GM12865 (cell line): ENCODE measurements at regions not wholly inside any gene's neighbourhood (a gene's known extent, or its start where the extent isn't known, plus 50 kb on each side); places are given as distances from the start of the nearest gene placed in this dataset.

Experiments
- DNase-seq: peaks from one replicate; pipeline ENCODE4 v3.0.0; 2010; ENCODE audit warnings: low read depth
- H3K4me3 ChIP-seq: 2 replicates; pipeline ENCODE4 v1.5.1; 2011; ENCODE audit warnings: mild to moderate bottlenecking, low read depth, low read length, control low read depth
- TF ChIP-seq, protein P1 (sequence below): IDR thresholded peaks from 2 replicates; pipeline ENCODE4 v1.5.1; 2011; ENCODE audit warnings: low read length, control low read depth, low read depth, inconsistent platforms; ENCODE audit not compliant: insufficient read depth; ENCODE audit errors: missing control alignments

GRCh38 chr15:91789136-91789535 lies 64.4 kb upstream of the SLCO3A1 start:
- H3K4me3 ChIP-seq, result no peak overlapping the region
- DNase-seq, result no peak
- TF ChIP-seq, protein P1, sequence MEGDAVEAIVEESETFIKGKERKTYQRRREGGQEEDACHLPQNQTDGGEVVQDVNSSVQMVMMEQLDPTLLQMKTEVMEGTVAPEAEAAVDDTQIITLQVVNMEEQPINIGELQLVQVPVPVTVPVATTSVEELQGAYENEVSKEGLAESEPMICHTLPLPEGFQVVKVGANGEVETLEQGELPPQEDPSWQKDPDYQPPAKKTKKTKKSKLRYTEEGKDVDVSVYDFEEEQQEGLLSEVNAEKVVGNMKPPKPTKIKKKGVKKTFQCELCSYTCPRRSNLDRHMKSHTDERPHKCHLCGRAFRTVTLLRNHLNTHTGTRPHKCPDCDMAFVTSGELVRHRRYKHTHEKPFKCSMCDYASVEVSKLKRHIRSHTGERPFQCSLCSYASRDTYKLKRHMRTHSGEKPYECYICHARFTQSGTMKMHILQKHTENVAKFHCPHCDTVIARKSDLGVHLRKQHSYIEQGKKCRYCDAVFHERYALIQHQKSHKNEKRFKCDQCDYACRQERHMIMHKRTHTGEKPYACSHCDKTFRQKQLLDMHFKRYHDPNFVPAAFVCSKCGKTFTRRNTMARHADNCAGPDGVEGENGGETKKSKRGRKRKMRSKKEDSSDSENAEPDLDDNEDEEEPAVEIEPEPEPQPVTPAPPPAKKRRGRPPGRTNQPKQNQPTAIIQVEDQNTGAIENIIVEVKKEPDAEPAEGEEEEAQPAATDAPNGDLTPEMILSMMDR, result no peak

- H3K4me3 ChIP-seq, result no peak overlapping the region
- TF ChIP-seq, protein P1, result no peak
- no peak for DNase-seq
Measured at GRCh38 chr15:91790836-91791235, 62.7 kb upstream of the SLCO3A1 start.

DNA sequence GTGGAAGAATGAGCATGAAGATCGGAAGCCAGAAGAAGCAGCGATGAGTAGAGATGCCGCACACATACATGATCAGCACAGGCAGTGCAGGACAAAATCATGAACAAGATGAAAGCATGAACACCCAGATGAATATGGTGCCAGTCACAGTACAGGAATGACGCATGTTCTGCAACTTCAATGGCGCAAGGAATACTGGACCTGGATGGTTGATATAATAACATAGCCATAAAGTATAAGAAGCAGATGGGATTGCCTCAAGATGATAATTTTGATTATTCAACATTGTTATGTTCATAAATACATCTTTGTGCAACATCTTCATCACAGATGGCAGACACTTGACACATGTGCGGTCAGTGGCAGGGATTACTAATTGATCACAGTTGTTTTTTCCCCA lies 59.7 kb upstream of the SLCO3A1 start:
- H3K4me3 ChIP-seq, result no peak overlapping the region
- DNase-seq, result no peak

GRCh38 chr15:91795235-91795634 lies 58.3 kb upstream of the SLCO3A1 start:
- TF ChIP-seq, protein P1, result no peak
- H3K4me3 ChIP-seq, result no peak overlapping the region
- no peak for DNase-seq

More for the DNA sequence above, 59.7 kb upstream of the SLCO3A1 start:
- TF ChIP-seq, protein P1, result no peak

- no peak for DNase-seq
- TF ChIP-seq, protein P1, result no peak
- no peak overlapping the region for H3K4me3 ChIP-seq
Measured at GRCh38 chr15:91801836-91802534, 51.5 kb upstream of the SLCO3A1 start.

DNA sequence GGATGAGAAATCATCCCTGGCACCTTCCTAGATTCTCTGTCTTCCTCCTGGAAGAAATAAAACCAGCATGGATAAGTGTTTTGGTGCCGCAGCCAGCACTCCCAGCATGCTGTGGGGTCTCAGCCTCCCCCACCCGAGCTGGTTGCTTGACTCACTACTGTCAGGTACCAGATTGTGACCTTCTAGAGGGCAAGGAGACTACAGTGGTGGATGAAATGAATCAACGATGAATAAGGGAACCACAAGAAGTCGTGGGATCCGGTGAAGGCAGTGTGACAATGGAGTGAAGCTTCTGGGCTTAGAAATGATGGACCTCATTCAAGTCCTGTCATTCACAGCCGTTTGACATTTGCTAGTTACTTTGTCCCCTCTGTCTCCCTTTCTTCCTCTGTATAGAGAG lies 50.2 kb upstream of the SLCO3A1 start:
- no peak overlapping the region for H3K4me3 ChIP-seq
- no peak for DNase-seq
- TF ChIP-seq, protein P1, result no peak
